ENCODE measurements at regions not wholly inside any gene's neighbourhood (a gene's known extent, or its start where the extent isn't known, plus 50 kb on each side); places are given as distances from the start of the nearest gene placed in this dataset.

- Histone ChIP-seq H3K4me2 (ENCODE audit: insufficient read depth, insufficient read length, low read length) (no peak overlapping the region), H3K4ac (ENCODE audit: low read depth, low read length) (no peak overlapping the region), H2AFZ (ENCODE audit: low read length) (no peak overlapping the region), H2BK120ac (ENCODE audit: low read depth, low read length, poor library complexity, severe bottlenecking) (no peak overlapping the region), H2BK12ac (ENCODE audit: insufficient read length, low read depth, low read length) (no peak overlapping the region), H4K8ac (replicated peaks; ENCODE audit: insufficient read length, low read depth, low read length) (no peak overlapping the region), H3K18ac (ENCODE audit: insufficient read length, low read depth, low read length) (no peak overlapping the region), H2AK5ac (ENCODE audit: insufficient read length, low read length) (no peak overlapping the region), H2BK15ac (ENCODE audit: low read depth, low read length) (no peak overlapping the region), H3K4me1 (ENCODE audit: insufficient read depth, low read length) (no peaks in the 10 kb centered on the region), H3T11ph (ENCODE audit: low read length) (no peak overlapping the region), H3K27me3 (ENCODE audit: insufficient read depth, low read length) (no peaks in the 10 kb centered on the region), H3K23ac (ENCODE audit: insufficient read length, low read depth, low read length) (no peak overlapping the region), H4K91ac (ENCODE audit: insufficient read length, low read depth, low read length) (no peak overlapping the region), H4K5ac (ENCODE audit: insufficient read length, low read depth, low read length) (no peak overlapping the region), H3K79me1 (ENCODE audit: insufficient read depth, low read depth, low read length, poor library complexity, severe bottlenecking) (no peaks in the 10 kb centered on the region), H3K9ac (ENCODE audit: extremely low read depth, insufficient read length, low read length) (no peak overlapping the region), H2BK20ac (ENCODE audit: low read depth, low read length, poor library complexity, severe bottlenecking) (no peak overlapping the region), H3K14ac (ENCODE audit: insufficient read depth, low read length) (no peak overlapping the region), H4K20me1 (ENCODE audit: control insufficient read depth, insufficient read depth, insufficient read length) (no peaks in the 10 kb centered on the region), H3K56ac (ENCODE audit: insufficient read length, low read depth, low read length) (no peak overlapping the region), H3K27ac (ENCODE audit: insufficient read length, low read depth, low read length) (no peak overlapping the region), H3K23me2 (ENCODE audit: insufficient read length, low read depth, low read length, poor library complexity, severe bottlenecking) (no peaks in the 10 kb centered on the region), H3K79me2 (ENCODE audit: insufficient read depth, low read length) (no peaks in the 10 kb centered on the region), H2BK5ac (ENCODE audit: insufficient read length, low read length) (no peak overlapping the region), H3K9me3 (ENCODE audit: control insufficient read depth, low read depth, low read length) (no peaks in the 10 kb centered on the region)
- Mint-ChIP-seq H3K9me3 (peaks cover 0 to 2% of the 10 kb centered on the region in 2 experiments; a peak in 2 of 5 replicates), H3K4me3 (no peak overlapping the region), H3K27ac (no peak overlapping the region), H3K36me3 (ENCODE audit: insufficient read depth in 1 of 3, low read depth in 3 of 3) (no peaks in the 10 kb centered on the region), H3K27me3 (ENCODE audit: low read depth) (no peaks in the 10 kb centered on the region), H3K4me1 (no peaks in the 10 kb centered on the region)
- TF ChIP-seq CTCF (conservative IDR thresholded peaks at IDR 0.05) = no peak
- no peak for DNase-seq
Observed at GRCh38 chr5:104367978-104368377, 805.4 kb upstream of the NUDT12 start.
